Caki2 (cell line): ENCODE measurements at regions not wholly inside any gene's neighbourhood (a gene's known extent, or its start where the extent isn't known, plus 50 kb on each side); places are given as distances from the start of the nearest gene placed in this dataset.
"Not testable (repeated sequence)": the region's sequence is repeated elsewhere in the genome, so short reads cannot be mapped to it uniquely, and the experiment has no call there.

Experiments
- DNase-seq: peaks from one replicate; pipeline ENCODE4 v3.0.0-alpha.2; 2015; ENCODE audit warnings: low read depth
- in situ Hi-C: cut with HindIII; loops from 2 replicates; pipeline ENCODE4 v1.10.0; 2016; ENCODE audit warnings: low sequenced_read_pairs, low pct_unique_long_range_greater_than_20kb, mixed read lengths

GRCh38 chr21:27569091-27569490 is 602.2 kb upstream of the ADAMTS5 start:
- no peak for DNase-seq
- in situ Hi-C loops: no loop called here

- in situ Hi-C loops: no loop called here
- peak; percentile 30 for DNase-seq
Measured at GRCh38 chr21:27567381-27567780, 600.5 kb upstream of the ADAMTS5 start.

GRCh38 chr21:27566521-27566920 is 599.6 kb upstream of the ADAMTS5 start:
- in situ Hi-C loops: no loop called here

GRCh38 chr21:27565364-27565763 is 598.5 kb upstream of the ADAMTS5 start:
- in situ Hi-C loops: no loop called here

More at GRCh38 chr21:27566521-27566920, 599.6 kb upstream of the ADAMTS5 start:
- no peak for DNase-seq

GRCh38 chr21:27564684-27565301 is 597.9 kb upstream of the ADAMTS5 start:
- in situ Hi-C loops: no loop called here
- peak; percentile 53 for DNase-seq

More at GRCh38 chr21:27565364-27565763, 598.5 kb upstream of the ADAMTS5 start:
- DNase-seq: no peak

- in situ Hi-C loops: no loop called here
Measured at GRCh38 chr21:27562303-27562702, 595.4 kb upstream of the ADAMTS5 start.

GRCh38 chr21:27561116-27561515 is 594.2 kb upstream of the ADAMTS5 start:
- in situ Hi-C loops: no loop called here
- no peak for DNase-seq

More at GRCh38 chr21:27562303-27562702, 595.4 kb upstream of the ADAMTS5 start:
- no peak for DNase-seq

- in situ Hi-C loops: no loop called here
- no peak for DNase-seq
Measured at GRCh38 chr21:27557356-27557755, 590.5 kb upstream of the ADAMTS5 start.

GRCh38 chr21:27555996-27556395 is 589.1 kb upstream of the ADAMTS5 start:
- DNase-seq: no peak
- in situ Hi-C loops: no loop called here

GRCh38 chr21:27550287-27550686 is 583.4 kb upstream of the ADAMTS5 start:
- in situ Hi-C loops: no loop called here
- no peak for DNase-seq

GRCh38 chr21:27548486-27548885 is 581.6 kb upstream of the ADAMTS5 start:
- in situ Hi-C loops: no loop called here
- DNase-seq: no peak

- in situ Hi-C loops: no loop called here
Measured at GRCh38 chr21:27545754-27546349, 579.0 kb upstream of the ADAMTS5 start.

GRCh38 chr21:27542126-27542525 is 575.2 kb upstream of the ADAMTS5 start:
- DNase-seq, in situ Hi-C loops: not testable (repeated sequence)

More at GRCh38 chr21:27545754-27546349, 579.0 kb upstream of the ADAMTS5 start:
- no peak for DNase-seq

- DNase-seq: no peak
- in situ Hi-C loops: no loop called here
Measured at GRCh38 chr21:27536319-27536718, 569.4 kb upstream of the ADAMTS5 start.

- no peak for DNase-seq
- in situ Hi-C loops: no loop called here
Measured at GRCh38 chr21:27535188-27535587, 568.3 kb upstream of the ADAMTS5 start.

- in situ Hi-C loops: no loop called here
Measured at GRCh38 chr21:27534206-27534605, 567.3 kb upstream of the ADAMTS5 start.

GRCh38 chr21:27532076-27532475 is 565.2 kb upstream of the ADAMTS5 start:
- DNase-seq: peak; percentile 26
- in situ Hi-C loops: no loop called here

More at GRCh38 chr21:27534206-27534605, 567.3 kb upstream of the ADAMTS5 start:
- no peak for DNase-seq

- in situ Hi-C loops: no loop called here
- no peak for DNase-seq
Measured at GRCh38 chr21:27528697-27529096, 561.8 kb upstream of the ADAMTS5 start.

GRCh38 chr21:27526451-27526850 is 559.6 kb upstream of the ADAMTS5 start:
- in situ Hi-C loops: no loop called here
- DNase-seq: no peak

- in situ Hi-C loops: no loop called here
Measured at GRCh38 chr21:27525780-27526179, 558.9 kb upstream of the ADAMTS5 start.

More at GRCh38 chr21:27525780-27526179, 558.9 kb upstream of the ADAMTS5 start:
- no peak for DNase-seq
